Stimulated activated CD8-positive, alpha-beta memory T cell treated with anti-CD3 and anti-CD28 coated beads, Interleukin-2, amount 100 ng/mL, for 48 hours (primary cell): ENCODE measurements at regions not wholly inside any gene's neighbourhood (a gene's known extent, or its start where the extent isn't known, plus 50 kb on each side); places are given as distances from the start of the nearest gene placed in this dataset.

Experiments
- DNase-seq, 2 donors: peaks; one replicate each; pipeline ENCODE4 v3.0.0-alpha.2; 2020; ENCODE audit warnings: low read depth in 2 of 2

DNA sequence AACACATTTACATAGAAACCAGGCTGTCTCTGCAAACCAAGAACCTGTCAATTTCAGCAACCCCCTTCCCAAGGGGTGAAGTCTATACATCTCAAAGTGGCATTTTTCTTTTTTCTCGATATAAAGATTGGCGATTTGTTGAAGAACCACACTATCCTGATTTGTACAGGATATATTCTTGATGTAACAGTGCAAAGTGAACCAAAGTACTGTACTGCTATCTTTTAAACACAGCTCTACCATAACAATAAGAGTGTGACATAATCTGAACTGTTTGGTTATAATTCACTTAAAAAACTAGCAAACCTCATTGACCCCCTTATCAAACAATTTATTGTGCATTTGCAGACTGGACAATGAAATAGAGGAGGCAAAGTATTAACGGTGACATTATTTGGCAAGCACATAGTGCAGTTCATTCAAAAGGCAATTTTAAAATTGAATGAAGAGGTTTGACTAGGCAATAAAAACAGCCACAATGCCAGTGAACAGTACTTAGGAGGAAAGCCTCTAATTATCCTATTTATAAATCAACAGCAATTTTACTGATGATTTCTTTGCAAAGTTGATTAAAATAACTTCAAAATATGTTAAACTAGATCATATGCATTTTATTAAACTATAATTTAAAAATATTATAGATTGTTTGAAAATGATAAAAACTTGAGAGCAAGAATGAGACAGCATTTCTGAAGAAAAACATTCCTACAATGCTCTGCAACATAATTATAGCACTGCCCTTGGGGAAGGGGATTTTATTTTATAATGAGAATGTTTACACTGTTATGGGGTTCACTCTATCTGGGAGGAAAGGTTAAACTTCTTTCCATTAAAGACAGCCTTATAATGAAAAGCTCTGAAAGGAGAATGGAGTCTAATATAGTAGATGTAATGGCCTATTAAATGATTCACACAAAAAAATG, 440.9 kb downstream of the ZEB2 start:
- DNase-seq, result no peak

- DNase-seq, result no peak
Observed at GRCh38 chr2:144078106-144078505, 441.8 kb downstream of the ZEB2 start.

- no peak for DNase-seq
Observed at GRCh38 chr2:144074450-144074849, 445.5 kb downstream of the ZEB2 start.

- DNase-seq, result no peak
Observed at GRCh38 chr2:144071461-144071860, 448.5 kb downstream of the ZEB2 start.

GRCh38 chr2:144067506-144067905, 452.4 kb downstream of the ZEB2 start:
- no peak for DNase-seq

- DNase-seq, result no peak
Observed at GRCh38 chr2:144063602-144064001, 456.3 kb downstream of the ZEB2 start.

- no peak for DNase-seq
Observed at GRCh38 chr2:144054911-144055310, 465.0 kb downstream of the ZEB2 start.

DNA sequence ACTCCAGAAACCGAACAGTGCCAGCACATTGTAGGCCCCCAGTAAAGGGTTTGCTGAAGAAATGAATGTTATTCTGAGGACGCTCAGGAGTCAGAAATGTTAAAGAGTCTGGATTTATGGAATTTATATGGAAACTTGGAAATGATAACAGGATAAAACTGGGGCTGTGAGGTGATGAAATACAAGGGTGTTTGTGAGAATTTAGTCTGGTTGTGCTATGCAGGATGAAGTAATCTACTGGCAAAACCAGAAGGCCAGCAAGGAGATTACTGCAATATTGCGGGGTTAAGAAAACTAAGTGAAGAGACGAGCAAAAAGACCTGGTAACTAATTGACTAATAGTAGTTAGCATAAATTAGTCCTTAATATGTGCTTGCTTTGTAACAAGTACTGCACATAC, 467.8 kb downstream of the ZEB2 start:
- DNase-seq, result no peak

- no peak for DNase-seq
Observed at GRCh38 chr2:144049137-144049536, 470.8 kb downstream of the ZEB2 start.

GRCh38 chr2:144048631-144049060, 471.3 kb downstream of the ZEB2 start:
- DNase-seq, result no peak

DNA sequence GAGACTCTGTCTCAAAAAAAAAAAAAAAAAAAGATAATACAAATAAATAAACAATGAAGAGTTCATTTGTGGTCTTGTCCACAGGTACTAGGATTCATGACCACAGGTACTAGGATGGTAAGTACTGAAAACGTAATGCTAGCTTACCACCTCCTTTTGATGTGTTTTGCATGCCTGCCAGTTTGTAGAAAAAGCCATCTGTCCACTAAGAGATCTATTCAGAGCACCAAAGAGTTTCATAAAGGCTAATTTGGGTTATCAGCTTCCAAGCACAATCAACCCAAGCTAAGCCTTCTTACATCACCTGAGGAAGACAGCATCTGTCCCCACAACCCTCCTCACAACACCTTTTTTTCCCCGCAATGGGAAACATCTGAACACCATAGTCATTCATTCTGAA, 477.2 kb downstream of the ZEB2 start:
- no peak for DNase-seq

DNA sequence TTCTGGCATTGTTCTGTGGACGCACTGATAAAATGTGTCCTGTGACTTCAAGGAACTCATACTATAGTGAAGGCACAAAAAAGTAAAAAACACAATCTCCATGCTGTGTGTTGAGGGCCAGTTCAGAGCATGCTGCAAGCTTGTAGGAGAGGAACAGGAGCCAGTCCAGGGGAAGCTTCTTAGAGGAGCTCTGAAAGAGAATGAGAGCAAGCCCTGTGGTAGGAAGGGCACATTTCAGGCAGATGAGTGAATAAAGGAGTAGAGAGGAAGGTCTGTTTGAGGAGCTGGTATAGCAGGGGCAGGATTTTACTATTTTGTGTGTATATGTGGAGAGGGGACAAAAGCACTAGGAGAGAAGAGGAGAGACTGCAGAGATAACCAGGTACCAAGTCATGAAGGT, 478.3 kb downstream of the ZEB2 start:
- no peak for DNase-seq

DNA sequence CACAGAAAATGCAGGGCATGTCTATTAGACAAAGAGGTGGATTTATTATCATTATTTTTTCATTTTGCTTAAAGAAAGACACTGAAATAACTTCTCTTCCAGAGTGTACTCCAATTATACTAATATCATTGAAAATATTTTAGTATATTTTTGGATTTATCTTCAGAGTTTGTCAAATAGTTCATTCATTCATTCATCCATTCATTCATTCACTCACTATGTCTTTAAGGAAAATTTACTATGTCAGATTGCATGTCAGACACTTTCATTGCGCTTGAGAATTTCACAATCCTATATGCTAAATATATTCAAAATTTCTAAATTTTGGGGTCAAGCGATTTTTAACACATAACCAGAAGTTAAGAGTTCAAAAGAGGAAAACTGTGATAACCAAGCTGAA, 479.1 kb downstream of the ZEB2 start:
- no peak for DNase-seq

- no peak for DNase-seq
Observed at GRCh38 chr2:144032566-144032965, 487.4 kb downstream of the ZEB2 start.

- no peak for DNase-seq
Observed at GRCh38 chr2:144030791-144031190, 489.1 kb downstream of the ZEB2 start.

DNA sequence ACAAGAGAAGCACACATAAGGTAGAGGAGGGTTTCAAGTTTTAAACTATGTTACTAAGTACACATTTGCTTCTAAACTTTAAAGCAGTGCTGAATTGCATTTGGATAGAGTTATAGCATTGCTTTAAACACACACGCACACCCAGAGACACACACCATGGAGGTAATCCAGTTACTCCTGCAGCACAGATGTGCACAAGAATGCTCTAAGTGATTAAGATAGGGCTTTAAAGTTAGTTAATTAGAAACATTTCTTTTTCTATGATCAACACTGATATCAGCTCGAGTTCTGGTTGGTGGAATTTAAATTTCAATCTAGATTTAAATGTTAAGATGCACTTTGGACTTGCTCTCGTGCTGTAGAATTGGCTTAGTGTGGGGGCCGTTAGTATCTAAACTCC, 492.3 kb downstream of the ZEB2 start:
- no peak for DNase-seq

GRCh38 chr2:144026753-144027152, 493.2 kb downstream of the ZEB2 start:
- DNase-seq, result no peak

DNA sequence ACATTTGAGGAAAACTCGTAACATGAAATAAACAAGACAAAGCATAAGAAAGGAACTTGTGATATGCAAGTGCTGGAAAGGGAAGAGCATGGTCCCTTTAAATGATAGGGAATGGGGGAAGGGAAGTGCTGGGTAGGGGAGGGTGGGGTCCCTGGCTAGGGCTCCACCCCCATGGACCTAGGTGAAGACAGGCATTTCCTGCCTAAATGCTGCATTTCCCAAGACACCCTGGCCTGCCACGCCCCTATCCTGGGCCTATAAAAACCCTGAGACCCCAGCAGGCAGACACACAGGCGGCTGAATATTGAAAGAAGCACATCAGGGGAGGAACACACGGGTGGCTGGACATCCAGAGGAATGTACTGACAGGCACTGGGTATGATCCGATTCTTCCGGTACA, 499.9 kb downstream of the ZEB2 start:
- no peak for DNase-seq

GRCh38 chr2:144015655-144016245, 504.2 kb downstream of the ZEB2 start:
- DNase-seq, result no peak

- no peak for DNase-seq
Observed at GRCh38 chr2:144015036-144015435, 504.9 kb downstream of the ZEB2 start.

GRCh38 chr2:144014103-144014502, 505.8 kb downstream of the ZEB2 start:
- DNase-seq, result no peak

GRCh38 chr2:144012304-144012703, 507.6 kb downstream of the ZEB2 start:
- DNase-seq, result no peak

DNA sequence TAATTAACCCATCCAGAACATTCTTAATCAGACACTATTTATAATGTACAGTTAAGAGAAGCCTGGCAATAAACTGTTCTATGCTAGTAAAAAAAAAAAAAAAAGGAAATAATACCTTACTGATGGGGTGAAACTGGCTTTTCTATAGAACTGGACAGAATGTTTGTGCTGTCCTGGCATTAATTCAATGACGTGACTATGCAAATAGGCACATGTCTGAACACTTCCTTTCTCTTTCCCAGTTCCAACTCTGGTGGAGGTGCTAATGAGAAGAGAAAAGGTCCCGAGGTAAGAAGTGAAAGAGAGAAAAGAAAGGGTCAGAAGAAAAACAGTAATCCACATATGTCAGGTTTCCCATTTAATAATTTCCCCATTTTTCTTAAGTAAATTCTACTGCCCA, 508.4 kb downstream of the ZEB2 start:
- no peak for DNase-seq
